Hindlimb muscle (tissue), 1 donor: ENCODE measurements at regions not wholly inside any gene's neighbourhood (a gene's known extent, or its start where the extent isn't known, plus 50 kb on each side); places are given as distances from the start of the nearest gene placed in this dataset.
"Not testable (repeated sequence)": the region's sequence is repeated elsewhere in the genome, so short reads cannot be mapped to it uniquely, and the experiment has no call there.

Experiments
- DNase-seq: peaks from one replicate; pipeline ENCODE4 v3.0.0-alpha.2; 2013

- peak; percentile 21 for DNase-seq
Measured at GRCh38 chr6:134550604-134551003, 232.7 kb upstream of the SGK1 start.

GRCh38 chr6:134549854-134550253 lies 231.9 kb upstream of the SGK1 start:
- no peak for DNase-seq

- DNase-seq: no peak
Measured at GRCh38 chr6:134546962-134547645, 229.2 kb upstream of the SGK1 start.

- no peak for DNase-seq
Measured at GRCh38 chr6:134544737-134545136, 226.8 kb upstream of the SGK1 start.

- DNase-seq: no peak
Measured at GRCh38 chr6:134543128-134543527, 225.2 kb upstream of the SGK1 start.

GRCh38 chr6:134541001-134541400 lies 223.1 kb upstream of the SGK1 start:
- no peak for DNase-seq

- no peak for DNase-seq
Measured at GRCh38 chr6:134539865-134540323, 222.0 kb upstream of the SGK1 start.

- not testable (repeated sequence) for DNase-seq
Measured at GRCh38 chr6:134537765-134538164, 219.9 kb upstream of the SGK1 start.

GRCh38 chr6:134537146-134537555 lies 219.2 kb upstream of the SGK1 start:
- DNase-seq: no peak

- no peak for DNase-seq
Measured at GRCh38 chr6:134535831-134536230, 217.9 kb upstream of the SGK1 start.

- no peak for DNase-seq
Measured at GRCh38 chr6:134534708-134535149, 216.8 kb upstream of the SGK1 start.

GRCh38 chr6:134533991-134534390 lies 216.1 kb upstream of the SGK1 start:
- no peak for DNase-seq

GRCh38 chr6:134532694-134533624 lies 215.0 kb upstream of the SGK1 start:
- no peak for DNase-seq

GRCh38 chr6:134531611-134532010 lies 213.7 kb upstream of the SGK1 start:
- no peak for DNase-seq

- no peak for DNase-seq
Measured at GRCh38 chr6:134531188-134531551, 213.3 kb upstream of the SGK1 start.

GRCh38 chr6:134529921-134530320 lies 212.0 kb upstream of the SGK1 start:
- no peak for DNase-seq

GRCh38 chr6:134529305-134529704 lies 211.4 kb upstream of the SGK1 start:
- DNase-seq: no peak

GRCh38 chr6:134527108-134527787 lies 209.3 kb upstream of the SGK1 start:
- no peak for DNase-seq

- no peak for DNase-seq
Measured at GRCh38 chr6:134525190-134525868, 207.4 kb upstream of the SGK1 start.

- DNase-seq: no peak
Measured at GRCh38 chr6:134523903-134524650, 206.2 kb upstream of the SGK1 start.

GRCh38 chr6:134523051-134523450 lies 205.1 kb upstream of the SGK1 start:
- no peak for DNase-seq

- DNase-seq: no peak
Measured at GRCh38 chr6:134521116-134521501, 203.2 kb upstream of the SGK1 start.
